ENCODE measurements at regions not wholly inside any gene's neighbourhood (a gene's known extent, or its start where the extent isn't known, plus 50 kb on each side); places are given as distances from the start of the nearest gene placed in this dataset.
"Not testable (repeated sequence)": the region's sequence is repeated elsewhere in the genome, so short reads cannot be mapped to it uniquely, and the experiment has no call there.

DNA sequence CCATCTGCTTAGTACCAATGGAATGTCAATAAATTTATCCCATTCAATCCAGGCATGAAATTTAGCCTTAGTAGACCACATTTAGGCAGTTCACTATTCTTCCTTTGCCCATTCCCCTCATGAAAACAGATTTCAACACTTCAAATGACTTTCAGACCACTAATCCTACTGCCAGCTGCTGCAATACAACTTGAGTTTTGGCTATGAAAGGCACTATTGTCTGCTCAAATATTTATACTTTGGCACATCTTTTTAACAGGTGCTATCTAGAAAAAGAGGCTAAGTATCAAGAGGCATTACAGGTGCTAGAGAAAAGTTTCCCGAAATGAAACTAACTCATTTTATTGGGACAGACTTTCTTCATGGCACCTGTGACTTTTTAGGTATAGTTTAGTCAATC lies 499.8 kb downstream of the C12orf50 start:
- DNase-seq: peak; percentile 46

DNA sequence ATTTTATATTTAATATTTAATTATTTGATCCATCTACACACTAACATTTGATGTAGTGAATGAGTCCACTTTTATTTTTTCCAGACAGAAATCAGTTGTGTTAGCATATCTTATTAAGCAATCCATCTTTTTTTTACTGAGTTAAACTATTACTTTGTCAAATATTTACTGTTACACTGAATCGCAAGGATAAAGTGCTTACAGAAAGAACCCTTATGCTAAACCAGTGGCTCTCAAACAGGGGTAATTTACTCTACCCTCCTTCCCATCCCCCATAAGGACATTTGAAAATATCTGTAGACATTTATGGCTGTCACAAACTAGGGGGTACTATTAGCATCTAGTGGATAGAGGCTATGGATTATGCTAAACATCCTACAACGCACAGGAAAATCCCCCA lies 508.2 kb downstream of the C12orf50 start:
- DNase-seq: no peak

DNA sequence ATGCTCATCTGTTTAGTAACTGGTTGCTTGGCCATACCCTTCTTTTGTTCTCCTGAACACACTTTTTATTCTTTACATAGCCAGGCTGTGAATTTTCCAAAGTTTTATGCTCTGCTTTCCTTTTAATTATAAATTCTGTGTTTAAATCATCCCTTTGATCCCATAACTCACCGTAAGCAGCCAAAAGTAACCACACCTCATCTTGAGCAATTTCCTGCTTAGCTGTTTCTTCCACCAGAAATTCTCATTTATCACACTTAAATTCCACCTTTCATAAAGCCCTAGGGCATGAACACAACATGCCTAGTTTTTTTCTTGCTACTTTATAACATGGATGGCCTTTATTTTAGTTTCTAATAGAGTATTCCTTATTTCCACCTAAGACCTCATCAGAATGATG lies 510.7 kb downstream of the C12orf50 start:
- no peak for DNase-seq

DNA sequence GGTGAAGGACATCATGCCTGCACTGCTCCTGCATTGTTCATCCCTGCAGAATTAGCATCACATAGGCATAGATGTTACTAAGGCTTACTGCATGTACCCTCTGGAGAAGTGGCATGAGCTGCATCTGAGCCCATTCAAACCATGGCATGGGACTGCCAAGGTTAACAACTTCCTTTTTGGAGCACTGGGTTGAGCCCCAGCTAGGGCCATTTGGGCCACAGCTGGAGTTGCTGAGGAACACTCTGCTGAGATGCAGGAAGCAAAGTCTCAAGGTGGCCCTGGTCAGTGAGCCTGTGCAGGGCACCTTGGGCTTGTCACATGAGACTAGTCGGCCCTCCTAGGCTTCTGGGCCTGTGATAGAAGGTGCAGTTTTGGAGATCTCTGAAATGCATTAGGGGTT lies 511.2 kb downstream of the C12orf50 start:
- no peak for DNase-seq

DNA sequence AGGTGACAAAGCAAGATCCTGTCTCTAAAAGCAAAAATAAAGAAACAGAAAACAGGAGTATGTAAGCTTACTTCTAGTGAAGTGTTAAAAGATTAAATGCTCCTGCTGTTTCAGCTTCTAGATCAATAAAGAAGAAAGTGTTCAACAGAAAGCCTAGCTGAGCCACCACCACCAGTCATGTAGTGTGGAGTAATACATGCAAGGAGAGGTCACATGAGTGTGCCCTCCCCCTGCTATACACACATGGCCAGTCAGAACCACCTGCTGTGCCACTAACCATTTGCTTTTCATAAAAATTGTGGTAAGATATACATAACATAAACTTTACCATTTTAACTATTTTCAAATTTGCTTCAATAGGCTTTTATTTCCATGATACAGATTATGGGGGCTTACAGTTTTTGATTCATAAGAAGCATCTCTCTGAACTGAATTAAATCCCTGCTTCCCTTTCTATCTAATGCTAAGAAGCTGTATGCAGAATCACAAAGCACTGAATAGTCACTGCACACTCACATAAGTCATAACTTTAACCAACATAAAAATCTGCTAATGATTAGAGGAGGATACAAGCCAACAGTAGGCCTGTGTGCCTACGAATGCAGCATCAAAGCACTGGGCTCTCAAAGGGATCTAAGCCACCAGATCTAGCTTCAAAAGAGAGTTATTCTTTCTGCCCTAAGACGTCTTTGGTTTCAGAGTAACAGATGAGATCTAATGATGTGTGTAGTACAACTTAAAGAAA lies 515.5 kb downstream of the C12orf50 start:
- no peak for DNase-seq

DNA sequence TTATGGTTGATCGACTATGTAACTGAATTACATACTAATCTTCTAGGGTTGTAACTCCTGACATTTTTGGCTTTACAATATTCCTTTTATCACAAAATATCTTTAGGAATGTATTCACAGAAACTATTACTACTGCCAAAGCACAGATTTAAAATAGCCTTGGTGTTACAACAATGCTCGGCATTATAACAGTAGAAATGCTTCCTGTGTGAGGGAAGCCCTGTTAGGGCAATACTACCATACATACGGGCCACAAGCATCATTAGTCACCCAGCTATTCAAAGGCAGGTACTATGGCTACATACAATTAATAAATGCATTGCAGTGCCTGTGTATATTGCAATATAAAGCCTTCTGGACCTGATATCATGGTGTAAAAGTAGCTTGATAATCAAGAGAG lies 517.8 kb downstream of the C12orf50 start:
- DNase-seq: no peak

DNA sequence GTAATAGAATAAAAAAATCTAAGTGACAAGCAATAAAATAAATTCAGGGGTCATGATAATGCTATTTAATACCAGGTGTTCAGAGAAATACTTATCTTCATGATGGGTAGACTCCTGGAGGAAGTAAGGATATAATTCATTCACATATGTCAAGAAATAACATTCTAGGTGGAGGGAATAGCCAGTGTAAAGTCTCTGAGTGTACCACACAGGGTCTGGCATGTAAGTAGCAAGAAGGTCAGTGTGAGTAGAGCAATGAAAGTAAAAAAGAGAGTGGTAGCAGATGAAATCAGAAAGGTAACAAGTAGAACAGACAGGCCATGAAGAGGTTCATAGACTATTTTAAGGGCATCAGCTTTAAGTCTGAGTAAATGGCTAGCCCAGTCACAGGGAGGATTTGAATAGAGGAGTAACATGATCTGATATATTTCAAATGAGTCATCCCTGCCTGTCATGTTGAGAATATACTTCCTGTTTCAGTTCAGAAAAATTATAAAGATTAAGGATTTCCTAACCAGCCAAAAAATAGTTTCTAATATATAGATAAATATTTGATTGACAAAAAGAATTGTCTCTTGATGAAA lies 519.9 kb downstream of the C12orf50 start:
- DNase-seq: no peak

DNA sequence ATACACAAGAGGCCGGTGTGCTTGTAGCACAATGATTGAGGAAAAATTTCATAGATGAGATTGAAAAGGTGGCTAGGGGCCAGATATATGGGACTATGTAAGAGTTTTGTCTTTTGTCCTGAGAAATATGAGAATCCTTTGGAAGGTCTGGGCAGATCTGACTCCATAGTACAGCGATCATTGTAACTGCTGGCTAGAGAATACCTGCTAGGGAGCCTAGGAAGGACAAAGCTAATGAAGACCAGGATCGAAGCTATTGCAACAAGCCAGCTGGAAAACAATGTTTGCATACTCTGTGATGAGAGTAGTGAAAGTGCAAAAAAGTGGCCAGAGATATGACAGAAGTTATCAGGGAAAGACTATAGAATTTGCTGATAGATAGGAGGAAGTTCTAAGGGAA lies 537.6 kb downstream of the C12orf50 start:
- DNase-seq: no peak

DNA sequence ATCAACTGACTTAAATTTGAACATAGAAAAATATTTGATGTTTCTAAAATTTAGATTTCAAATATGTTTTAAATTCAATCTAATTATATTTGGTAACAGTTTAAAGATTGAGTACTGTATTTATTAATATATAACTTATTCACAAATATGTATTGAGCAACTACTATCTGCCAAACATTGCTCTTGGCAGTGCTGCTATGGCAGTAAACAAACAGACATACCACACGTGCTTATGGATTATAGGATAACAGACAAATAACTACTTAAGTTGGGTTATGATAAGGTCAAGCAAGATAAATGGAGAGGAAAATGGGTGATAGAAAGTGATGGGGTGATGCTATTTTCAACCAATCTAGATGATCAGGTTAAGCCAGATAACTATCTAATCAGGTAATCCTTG lies 538.1 kb downstream of the C12orf50 start:
- no peak for DNase-seq

DNA sequence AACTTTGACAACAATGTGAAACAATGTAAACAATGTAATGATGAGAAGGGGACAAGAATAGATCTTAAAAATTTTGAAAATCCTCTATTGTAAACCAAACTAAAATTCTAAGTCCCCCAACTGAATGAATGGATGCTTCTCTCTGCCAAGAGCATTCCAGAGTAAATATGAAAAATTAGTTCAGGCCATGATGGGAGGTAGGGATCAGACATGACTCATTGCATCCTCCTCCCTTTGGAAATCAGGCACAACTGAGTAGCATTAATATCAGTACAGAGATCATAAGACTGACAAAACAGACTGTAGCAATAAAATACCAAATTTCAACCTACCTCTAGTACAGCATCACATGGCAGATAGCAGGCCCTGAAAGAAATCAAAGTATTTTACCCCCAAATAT lies 559.9 kb downstream of the C12orf50 start:
- DNase-seq: peak; percentile 3

DNA sequence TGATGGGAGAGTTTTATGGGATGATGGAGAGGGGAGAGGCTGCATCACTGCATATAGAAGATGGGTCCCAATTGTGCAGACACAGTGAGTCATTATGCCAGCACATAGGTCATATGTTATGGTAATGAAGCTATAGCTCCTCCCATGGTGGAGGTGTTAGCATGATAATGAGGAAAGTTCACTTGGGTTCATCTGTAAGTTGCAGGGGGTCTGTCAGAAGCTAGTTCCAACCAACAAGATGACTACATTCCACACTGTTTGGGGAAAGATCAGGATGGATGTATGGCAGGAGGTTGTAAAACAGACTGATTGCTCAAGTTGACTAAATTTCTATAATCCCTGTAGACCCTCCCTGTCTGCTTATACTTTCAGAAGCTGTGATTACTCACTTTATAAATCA lies 561.3 kb downstream of the C12orf50 start:
- no peak for DNase-seq

DNA sequence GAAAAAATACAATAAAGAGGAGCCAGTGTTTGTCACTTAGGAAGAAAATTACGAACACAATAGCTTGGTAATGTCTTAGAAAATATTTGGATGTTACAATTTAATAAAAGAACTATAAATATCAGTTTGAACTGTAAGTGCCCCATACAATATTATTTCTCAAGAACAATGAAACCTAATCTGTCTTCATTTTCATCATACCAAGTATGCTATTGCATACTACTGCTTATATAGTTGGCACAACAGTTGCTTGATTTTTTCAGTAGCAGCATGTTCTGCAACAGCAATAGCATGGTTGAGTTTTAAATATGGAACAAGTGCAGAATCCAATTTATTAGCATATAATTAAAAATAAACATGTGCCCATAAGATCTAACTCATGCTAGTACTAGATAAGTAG lies 564.6 kb downstream of the C12orf50 start:
- DNase-seq: no peak

DNA sequence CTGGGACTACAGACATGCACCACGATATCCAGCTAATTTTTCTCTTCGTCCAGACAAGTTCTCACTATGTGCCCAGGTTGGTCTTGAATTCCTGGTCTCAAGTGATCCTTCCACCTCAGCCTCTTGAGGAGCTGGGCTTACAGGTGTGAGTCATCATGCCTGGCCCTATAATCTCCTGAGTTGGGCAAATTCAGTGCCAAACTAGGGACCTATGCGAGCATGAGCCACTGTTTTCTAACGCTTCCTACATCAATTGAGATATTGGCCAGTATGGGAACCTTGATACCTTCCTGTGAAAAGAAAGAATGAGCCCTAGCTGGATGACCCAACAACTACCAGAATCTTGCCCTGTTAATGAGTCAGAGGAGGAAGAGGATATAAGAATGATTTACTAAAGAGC lies 585.2 kb downstream of the C12orf50 start:
- no peak for DNase-seq

DNA sequence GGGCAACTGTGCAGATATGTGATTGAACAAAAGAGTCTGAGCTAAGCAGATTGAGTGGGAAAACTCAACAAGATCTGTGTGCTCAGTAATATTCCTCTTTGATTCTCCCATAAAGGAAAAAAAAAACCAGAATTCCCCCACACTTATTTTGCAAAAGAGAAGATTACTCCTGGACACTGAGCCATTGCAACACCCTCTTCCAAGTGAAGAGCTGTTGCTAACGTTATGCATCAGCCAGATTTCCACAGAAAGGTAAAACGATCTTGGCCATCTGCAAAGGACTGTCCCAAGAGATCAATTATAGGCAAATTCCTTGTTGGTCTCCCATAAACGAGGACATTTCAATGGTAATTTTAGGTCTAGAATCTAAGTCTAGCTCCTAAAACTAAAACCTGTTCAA lies 587.7 kb downstream of the C12orf50 start:
- DNase-seq: no peak

DNA sequence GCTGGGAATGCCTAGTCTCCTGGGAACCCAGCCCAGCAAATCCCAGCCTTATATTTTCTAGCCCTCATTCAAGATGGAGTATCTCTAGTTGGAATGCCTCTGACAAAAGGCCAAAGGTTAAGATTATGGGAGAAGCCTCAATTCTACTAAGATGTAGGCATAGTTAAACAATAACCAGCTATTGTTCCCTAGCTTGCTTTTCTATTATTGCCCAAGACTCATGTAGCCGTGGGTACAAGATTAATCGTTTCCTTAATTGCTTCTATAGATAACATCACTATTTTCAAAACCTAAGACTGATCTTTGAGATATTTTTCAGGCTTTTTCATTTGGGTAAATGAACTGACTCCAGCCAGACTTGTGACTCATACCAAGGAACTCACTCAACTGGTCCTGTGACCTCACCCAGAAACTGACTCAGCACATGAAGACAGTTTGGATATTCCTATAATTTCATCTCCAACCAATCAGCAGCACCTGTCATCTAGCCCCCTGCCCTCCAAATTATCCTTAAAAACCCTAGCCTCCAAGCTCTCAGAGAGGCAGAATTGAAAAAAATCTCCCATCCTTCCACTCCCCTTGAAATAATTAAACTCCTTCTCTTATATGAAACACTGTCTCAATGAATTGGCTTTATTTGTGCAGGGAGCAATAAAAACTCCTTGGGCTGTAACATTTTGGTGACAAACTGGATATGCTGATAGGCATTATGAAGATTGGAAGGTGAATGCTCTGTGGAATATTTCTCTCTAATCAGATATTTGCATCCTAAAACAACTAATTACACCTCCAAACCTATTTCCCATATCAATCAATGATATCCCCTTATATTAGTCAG lies 589.0 kb downstream of the C12orf50 start:
- peak; percentile 3 for DNase-seq

DNA sequence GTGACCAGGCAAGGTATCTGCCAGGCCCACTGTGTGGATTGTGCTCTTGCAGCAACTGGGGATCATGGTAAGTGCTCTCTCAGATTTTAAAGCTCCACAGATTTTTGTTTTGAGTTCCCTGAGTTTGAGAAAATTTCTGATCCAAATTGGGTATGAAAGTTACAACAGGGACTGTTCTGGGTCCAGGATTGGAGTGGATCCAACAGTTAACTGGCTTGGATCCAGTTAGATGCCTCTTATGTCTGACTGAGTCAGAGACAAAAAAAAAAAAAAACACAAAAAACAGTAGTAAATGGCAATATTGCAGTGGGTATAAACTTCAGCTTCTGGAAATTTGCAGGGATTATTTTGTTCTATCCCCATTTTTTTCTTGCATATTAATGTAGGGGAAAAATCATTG lies 598.8 kb downstream of the C12orf50 start:
- DNase-seq: no peak

DNA sequence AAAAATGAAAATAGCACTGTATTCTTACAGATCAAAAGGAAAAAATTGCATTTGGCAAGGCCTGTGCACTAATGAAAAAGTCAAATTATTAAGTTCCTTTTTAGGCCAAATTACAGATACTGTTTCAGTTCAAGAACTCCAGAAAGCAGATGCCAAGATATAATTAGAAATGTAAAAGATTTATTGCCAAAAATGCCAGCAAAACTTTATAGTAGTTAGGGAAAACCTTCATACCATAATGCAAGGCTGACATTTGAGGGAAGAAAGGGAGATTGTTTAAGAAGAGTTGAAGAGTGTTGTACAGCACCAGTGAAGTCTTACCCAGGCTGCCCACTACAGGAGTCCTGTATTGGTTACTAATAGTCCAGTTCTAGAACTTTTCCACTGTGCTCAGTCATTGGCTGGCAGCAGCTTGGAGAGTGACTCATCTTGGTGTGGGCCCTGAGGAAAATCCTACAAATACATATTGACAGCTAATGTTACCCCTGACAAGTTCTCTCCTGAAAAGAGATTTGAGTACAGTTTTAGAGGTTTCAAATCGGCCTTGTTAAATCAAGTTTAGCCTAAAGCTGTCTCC lies 600.4 kb downstream of the C12orf50 start:
- DNase-seq: no peak

DNA sequence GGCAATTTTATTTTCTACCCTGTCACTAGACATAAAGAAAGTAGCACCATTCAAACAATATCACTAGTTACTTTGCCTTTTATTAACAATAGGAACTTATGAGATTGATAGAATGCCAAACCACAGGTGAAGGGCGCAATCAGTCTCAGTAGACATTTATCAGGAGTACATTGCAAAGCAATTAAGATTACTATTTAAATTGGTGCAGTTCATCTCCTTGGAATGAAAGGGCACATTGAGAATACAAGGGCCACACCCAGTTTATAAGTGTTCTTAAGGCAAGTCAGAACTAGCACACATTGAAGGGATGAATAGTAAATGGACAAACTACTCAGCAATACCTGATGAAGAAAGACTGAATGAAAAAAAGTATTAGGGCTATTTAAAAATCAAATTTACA lies 601.4 kb downstream of the C12orf50 start:
- no peak for DNase-seq

DNA sequence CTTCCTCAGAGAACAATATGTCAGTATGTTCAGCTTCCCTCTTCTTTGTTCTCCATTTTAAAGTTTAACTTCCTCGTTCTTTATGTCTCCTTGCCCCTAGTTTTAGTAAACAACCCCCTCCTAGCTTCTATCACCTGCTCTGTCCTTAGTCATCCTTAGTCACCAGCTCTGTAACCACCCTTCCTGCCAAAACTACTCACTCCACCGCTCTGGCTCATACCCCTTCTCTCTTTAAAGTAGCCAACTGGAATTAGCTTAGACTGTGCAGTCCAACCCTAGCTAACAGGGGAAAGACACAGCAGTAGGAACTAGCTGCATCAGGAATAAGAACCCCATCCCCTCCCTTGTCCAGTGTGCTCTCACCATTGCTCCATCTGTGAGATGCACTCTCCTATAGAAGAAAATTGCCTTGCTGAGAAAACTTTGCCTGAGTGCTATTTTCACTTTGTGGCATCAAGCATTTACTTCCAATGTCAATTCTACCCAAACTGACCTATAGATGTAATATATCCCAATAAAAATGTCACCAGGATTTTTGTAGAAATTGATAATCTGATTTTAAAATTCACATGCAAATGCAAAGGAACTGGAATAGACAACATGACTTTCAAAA lies 603.2 kb downstream of the C12orf50 start:
- no peak for DNase-seq

DNA sequence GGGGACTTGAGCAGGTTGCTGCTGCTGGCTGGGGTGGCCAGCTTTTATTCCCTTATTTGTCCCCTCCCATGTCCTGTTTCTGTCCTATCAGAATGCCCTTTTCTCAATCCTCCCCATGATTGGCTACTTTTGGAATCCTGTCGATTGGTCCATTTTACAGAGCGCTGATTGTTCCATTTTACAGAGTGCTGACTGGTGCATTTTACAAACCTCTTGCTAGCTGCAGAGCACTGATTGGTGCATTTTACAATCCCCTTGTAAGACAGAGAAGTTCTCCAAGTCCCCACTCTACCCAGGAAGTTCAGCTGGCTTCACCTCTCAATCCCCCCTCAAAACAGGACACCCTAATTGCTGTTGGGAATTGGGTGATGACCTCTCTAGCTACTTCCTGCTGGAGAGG lies 608.0 kb downstream of the C12orf50 start:
- not testable (repeated sequence) for DNase-seq

DNA sequence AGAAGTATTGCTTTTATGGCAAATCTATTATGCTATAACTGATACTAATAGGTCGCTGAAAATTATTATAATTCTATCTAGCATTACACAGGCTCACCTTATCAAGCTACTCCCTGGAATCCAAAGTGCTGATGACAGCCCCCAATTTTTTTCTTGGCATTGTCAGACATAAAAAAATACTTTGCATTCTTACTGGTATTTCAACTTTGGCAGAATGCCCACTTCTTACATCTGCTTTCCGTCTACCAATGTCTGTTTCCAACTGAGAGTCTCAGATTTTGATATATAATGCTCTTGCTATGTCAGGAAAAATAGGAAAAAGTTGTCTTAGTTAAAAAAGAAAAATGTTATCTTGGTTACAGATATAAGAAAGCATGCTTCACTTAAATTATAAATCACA lies 615.4 kb downstream of the C12orf50 start:
- peak; percentile 50 for DNase-seq

DNA sequence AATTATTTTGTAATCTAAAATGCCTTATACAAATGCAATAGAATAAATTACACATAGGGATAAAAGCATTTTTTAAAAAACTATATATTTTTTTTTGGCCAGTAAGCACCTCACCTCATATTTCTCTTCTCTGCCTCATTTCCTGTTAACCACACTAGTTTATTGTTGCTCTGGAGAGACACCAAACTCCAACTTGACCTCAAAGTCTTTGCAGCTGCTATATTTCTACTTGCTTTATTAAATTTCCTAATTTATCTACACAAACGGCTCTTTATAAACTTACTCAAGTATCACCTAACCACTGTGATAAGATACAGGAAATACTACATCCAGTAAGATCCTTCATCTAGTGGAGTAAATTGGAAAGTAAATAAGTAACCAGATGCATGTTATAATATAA lies 622.3 kb downstream of the C12orf50 start:
- DNase-seq: no peak

DNA sequence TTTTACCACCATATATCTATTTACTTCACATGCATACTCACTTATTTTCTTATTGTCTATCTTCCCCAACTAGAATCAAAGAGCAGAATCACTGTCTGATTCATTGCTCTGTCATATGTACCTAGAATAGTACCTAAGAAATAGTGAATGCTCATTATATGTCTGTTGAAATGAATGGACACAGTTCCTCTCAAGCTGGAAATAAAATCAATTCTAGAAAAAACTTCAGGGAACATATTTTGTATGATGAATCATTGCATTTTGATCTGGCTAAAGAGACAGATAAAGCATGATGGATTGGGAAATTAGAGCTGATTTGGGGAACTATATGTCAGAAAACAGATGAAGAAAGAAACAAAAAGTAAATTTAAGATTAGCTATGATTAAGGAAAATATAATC lies 623.3 kb downstream of the C12orf50 start:
- DNase-seq: no peak
